Stimulated activated CD8-positive, alpha-beta memory T cell treated with anti-CD3 and anti-CD28 coated beads, Interleukin-4, amount 100 ng/mL, for 48 hours (primary cell): ENCODE measurements at regions not wholly inside any gene's neighbourhood (a gene's known extent, or its start where the extent isn't known, plus 50 kb on each side); places are given as distances from the start of the nearest gene placed in this dataset.
"Not testable (repeated sequence)": the region's sequence is repeated elsewhere in the genome, so short reads cannot be mapped to it uniquely, and the experiment has no call there.

Experiments
- DNase-seq: peaks from one replicate; pipeline ENCODE4 v3.0.0-alpha.2; 2020

- no peak for DNase-seq
These were observed 75.4 kb upstream of the PTPN1 start for GRCh38 chr20:50434653-50435396.

- DNase-seq = no peak
These were observed 74.7 kb upstream of the PTPN1 start for GRCh38 chr20:50435397-50436051.

- DNase-seq = no peak
These were observed 74.0 kb upstream of the PTPN1 start for GRCh38 chr20:50436052-50436656.

DNA sequence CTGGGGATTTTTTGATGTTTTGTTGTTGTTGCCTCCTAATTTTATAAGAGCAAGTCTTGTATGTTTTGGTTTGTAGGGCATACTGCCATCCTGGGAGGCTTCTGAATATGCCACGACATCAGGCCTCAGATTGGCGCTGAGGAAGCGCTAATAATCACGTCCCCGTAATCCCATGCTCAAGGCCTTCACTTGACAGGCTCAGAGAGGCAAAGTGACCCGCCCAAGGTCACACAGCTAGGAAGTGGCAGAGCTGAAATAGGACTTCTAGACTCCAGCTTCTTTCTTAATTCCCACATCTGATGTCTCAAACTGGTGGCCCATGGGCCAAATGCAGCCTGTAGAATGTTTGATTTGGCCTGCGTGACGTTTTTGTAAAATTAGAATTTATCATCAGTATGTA lies 73.5 kb upstream of the PTPN1 start:
- DNase-seq = no peak

DNA sequence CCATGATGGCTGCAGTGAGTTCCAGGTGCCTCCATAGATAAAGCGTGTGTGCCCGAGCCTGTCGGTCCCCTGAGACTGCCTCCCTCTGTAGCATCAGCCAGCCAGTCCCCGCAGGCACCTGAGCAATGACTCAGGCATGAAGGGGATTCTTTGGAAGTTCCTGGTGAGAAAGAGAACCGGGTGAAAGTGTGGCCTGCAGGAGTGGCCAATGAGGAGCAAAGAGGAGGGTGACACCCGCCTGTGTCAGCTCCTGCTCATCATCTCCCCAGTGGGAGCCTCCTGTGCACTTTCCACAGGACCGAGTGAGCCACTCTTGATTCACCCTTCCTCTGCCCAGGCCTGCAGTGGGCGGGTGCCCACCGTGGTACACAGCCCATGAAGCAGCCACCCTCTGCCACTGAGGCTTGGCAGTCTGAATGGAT lies 71.2 kb upstream of the PTPN1 start:
- peak; percentile 75 for DNase-seq

GRCh38 chr20:50439539-50440453 lies 70.4 kb upstream of the PTPN1 start:
- DNase-seq = no peak

DNA sequence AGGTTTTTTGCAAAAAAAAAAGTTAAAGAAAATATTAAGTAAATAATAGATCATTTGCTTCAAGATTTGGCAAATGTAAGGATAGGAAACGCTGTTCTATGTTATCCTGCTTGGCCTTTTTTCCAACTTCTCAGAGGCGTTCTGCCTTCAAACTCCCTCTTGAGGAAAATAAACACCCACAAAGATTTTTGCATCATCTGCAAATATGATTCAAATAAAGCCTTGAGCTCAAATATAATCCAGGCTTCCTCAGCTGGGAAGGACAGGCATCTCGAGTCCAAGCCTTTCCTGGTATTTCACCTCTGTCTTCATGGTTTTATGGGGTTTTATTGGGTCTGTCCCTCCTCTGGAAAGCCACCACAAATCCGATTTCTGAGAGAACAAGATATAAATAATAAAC lies 67.7 kb upstream of the PTPN1 start:
- DNase-seq = no peak

GRCh38 chr20:50445354-50446151 lies 64.6 kb upstream of the PTPN1 start:
- DNase-seq = no peak

DNA sequence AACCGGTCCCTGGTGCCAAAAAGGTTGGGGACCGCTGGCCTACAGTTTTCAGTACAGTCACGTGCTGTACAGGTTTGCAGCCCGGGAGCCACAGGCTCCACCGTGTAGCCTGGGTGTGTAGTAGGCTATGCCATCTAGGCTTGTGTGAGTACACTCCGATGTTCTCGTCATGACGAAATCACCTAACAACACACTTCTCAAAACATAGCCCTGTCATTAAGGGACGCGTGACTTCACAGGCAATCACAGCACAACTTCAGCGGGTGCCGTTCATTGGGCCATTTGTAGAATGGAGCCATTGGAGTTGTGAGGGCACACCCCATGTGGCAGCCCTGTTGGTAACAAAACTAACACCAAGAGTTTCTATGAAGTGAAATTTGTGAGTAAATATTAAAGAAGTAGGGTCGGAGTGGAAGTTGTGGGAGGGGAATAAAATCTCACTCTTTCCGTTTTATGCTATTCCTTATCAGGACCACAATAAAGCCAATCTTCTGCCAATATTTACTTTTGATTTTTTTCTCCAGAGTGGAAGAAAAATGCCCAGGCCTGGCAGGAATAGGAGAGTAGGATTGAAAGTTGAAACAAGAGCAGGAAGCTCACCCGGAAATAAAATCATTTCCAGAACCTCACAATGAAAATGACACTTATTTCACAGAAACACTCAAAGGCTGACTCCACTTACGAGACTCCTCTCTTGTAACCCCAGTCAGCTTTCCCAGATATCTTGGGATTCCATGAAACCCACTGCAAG lies 63.7 kb upstream of the PTPN1 start:
- DNase-seq = no peak

GRCh38 chr20:50447102-50447804 lies 62.9 kb upstream of the PTPN1 start:
- no peak for DNase-seq

- DNase-seq = no peak
These were observed 62.4 kb upstream of the PTPN1 start for GRCh38 chr20:50447817-50448216.

DNA sequence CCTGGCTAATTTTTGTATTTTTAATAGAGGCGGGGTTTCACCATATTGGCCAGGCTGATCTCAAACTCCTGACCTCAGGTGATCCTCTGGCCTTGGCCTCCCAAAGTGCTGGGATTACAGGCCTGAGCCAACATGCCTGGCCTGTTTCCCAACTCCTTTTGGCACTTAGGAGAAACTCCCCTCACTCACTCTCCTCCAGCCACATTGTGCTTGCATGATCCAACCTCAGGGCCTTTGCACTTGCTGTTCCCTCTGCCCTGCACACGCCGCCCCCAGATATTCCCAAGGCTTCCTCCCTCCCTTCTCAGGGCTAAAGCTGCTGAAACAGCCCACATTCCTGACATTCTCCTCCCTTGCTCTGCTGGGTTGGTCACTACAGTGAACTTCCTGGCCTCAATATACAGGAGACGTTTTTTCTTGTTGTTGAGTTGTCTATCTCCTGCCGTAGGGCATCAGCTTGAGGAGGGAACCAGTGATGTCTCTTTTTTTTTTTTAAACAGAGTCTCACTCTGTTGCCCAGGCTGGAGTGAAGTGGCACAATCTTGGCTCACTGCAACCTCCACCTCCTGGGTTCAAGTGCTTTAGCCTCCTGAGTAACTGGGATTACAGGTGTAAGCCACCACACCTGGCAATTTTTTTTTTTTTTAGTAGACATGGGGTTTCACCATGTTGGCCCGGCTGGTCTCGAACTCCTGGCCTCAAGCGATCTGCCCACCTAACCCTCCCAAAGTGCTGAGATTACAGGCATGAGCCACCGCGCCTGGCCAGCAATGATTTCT lies 61.4 kb upstream of the PTPN1 start:
- not testable (repeated sequence) for DNase-seq

DNA sequence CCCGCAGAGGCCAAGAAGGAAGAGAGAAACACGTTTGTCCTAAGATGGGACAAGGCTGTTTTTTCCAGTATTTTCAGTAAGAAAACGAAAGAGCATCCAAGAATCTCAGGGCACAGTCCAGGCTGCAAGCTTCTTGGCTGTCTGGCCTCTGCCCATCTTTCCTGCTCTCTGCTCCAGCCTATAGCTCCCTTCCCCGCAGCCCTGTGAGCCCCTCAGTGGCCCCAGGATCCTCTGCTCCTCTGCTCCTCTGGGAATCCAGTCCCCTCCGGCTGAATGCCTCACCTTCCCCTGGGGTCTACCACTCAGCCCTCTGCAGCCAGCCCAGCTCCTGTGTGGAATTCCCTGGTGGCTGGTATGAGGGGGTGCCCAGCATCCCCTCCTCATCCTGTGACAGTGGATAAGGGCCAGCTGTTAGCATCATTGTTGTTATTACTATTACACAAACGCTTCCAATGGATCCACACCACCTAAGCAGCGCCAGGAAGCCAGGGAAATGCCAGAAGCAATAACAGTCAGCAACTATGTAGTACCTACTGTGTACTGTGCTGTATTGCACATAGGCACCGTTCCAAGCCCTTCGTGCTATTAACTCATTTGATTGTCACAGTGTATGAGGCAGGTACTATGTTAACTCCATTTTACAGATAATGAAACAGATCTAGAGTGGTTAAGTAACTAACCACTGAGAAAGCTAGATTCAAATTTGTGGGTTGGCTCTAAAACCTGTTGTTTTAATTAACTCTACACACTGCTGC lies 60.3 kb upstream of the PTPN1 start:
- no peak for DNase-seq

DNA sequence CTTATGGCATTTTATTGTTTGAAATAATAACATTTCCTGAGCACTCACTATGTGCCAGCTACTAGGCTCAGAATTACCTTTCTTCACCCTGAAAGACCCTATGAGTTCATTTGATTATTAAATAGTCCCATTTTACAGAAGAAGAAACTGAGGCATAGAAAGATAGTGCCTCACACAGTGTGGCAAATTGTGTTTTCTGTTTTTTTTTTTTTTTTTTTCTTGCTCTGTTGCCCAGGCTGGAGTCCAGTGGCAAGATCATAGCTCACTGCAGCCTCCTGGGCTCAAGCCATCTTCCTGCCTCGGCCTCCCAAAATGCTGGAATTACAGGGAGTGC lies 59.7 kb upstream of the PTPN1 start:
- no peak for DNase-seq

DNA sequence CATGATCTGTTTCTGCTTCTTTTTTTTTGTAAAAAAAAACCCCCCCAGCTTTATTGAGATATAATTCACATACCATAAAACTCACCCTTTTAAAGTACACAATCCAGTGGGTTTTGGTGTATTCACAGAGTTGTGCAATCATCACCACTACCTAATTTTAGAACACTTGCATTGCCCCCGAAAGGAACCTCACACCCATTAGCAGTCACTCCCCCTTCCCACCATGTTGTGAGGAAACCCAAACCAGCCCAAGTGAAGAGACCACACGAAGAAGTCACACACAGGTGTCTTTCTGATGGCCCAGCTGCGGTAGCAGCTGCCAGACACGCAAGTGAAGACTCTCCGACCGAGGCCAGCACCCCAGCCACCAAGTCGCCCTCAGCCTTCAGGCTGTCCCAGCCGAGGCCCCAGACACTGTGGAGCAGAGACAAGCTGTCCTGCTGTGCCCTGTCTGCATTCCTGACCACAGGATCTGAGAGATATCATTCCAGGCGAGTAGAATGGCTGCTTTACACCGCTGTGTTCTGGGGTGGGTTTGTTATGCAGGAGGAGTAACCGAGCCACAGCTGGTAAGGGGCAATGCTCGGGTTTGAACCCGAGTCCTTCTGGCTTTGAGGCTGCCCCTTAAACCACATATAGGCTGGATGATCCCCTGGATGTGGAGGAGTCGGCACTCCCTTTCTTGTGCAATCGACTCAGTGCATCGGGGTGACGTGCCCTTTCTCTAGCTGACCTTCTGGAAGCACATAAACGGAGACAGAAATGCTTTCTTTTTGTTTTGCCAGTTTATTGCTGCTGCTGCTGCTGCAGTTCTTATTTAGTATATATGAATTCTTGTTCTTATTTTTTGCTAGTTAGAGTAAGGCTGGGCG lies 59.1 kb upstream of the PTPN1 start:
- DNase-seq = peak; percentile 62

DNA sequence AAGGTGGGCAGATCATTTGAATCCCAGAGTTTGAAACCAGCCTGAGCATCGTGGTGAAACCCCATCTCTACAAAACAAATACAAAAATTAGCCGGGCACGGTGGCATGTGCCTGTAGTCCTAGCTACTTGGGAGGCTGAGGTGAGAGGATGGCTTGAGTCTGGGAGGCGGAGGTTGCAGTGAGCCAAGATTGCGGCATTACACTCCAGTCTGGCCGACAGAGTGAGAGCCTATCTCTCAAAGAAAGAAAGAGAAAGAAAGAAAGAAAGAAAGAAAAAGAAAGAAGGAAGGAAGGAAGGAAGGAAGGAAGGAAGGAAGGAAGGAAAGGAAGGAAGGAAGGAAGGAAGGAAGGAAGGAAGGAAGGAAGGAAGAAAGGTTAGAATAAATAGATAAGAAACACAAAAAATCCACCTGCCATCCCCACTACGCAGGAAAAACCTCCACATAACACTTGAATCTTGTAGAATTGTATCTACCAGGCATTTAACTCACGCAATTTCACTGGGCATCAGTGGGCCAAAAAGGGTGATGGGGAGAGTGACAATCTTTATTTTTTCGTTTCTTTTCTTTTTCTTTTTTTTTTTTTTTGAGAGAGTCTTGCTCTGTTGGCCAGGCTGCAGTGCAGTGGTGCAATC lies 58.3 kb upstream of the PTPN1 start:
- not testable (repeated sequence) for DNase-seq

GRCh38 chr20:50453533-50454244 lies 56.5 kb upstream of the PTPN1 start:
- no peak for DNase-seq
